Stimulated activated naive CD8-positive, alpha-beta T cell treated with anti-CD3 and anti-CD28 coated beads, Interleukin-15, Interleukin-2, amounts not matched to agents 100 U/mL and 50 U/mL, for 24 hours (primary cell): ENCODE measurements at regions not wholly inside any gene's neighbourhood (a gene's known extent, or its start where the extent isn't known, plus 50 kb on each side); places are given as distances from the start of the nearest gene placed in this dataset.

Experiments used
- ATAC-seq: fragments of 150-1000 bp; cut with Tn5 transposase; one replicate; pipeline ENCODE4 v1.10.0; 2021
- DNase-seq: peaks from one replicate; pipeline ENCODE4 v3.0.0; 2021

- no peak for ATAC-seq
- no peak for DNase-seq
Observed at GRCh38 chr7:22911889-22912288, 89.2 kb upstream of the TOMM7 start.

DNA sequence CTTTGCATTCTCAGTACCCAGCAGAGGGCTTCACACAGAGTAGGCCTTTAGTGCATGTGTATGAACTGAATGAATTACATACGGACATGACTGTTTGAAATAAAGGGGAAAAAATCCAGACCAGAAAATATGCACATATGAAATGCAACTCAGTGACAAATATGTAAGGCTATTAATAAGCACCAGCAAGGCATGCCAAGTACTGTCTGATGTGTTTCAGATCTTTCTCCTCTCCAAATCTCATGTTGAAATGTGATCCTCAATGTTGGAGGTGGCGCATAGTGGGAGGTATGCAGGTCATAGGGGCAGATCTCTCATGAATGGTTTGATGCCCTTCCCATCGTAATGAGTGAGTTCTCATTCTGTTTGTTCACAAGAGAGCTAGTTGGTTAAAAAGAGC lies 87.3 kb upstream of the TOMM7 start:
- DNase-seq (no peak), ATAC-seq (no peak)

DNA sequence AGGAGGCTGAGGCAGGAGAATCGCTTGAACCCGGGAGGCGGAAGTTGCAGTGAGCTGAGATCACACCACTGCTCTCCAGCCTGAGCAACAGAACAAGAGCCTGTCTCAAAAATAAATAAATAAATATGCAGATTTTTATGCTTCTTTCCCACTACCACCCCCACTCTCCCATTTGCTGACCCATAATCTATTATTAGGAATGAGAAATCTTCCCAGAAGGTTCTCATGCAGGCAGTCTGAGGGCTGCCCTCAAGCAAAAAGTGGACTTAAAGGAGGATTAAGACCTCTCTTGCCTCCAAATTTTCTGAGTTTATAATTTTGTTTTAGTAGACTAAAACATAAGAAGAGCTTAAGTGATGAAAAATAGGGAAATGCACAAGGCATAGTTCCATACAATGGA lies 85.2 kb upstream of the TOMM7 start:
- ATAC-seq: no peak
- no peak for DNase-seq

DNA sequence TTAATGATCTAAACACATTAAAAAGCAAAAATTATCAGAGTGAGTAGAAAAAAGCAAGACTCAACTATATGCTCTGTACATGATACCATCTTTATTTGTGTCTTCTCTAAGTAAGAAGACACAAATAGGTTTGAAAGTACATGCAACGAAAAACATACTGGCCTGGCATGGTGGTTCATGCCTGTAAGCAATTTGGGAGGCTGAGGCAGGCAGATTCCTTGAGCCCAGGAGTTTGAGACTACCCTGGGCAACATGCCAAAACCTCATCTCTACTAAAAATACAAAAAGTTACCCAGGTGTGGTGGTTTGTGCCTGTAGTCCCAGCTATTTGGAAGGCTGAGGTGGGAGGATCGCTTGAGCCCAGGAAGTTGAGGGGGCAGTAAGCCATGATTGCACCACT lies 78.1 kb upstream of the TOMM7 start:
- DNase-seq (no peak), ATAC-seq (no peak)

DNA sequence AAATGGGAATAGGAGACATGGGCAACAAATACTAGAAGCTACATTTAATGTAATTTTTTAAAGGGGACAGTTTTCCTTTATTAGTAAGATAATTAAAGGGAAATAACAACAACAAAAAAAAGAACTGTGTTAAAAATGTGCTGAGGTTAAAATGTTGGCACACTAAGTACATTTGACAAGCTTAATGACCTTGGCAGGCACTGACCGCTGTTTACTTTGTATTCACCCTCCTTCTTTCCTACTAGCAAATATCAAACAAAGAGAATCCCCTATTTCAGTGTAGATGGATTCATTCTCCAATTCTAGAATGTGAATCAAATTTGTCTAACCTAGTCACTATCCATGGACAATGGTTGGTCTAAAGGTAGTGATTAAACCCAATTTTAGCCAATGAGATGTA lies 77.5 kb upstream of the TOMM7 start:
- no peak for ATAC-seq
- no peak for DNase-seq

- DNase-seq (no peak), ATAC-seq (no peak)
Observed at GRCh38 chr7:22896917-22897316, 74.3 kb upstream of the TOMM7 start.

DNA sequence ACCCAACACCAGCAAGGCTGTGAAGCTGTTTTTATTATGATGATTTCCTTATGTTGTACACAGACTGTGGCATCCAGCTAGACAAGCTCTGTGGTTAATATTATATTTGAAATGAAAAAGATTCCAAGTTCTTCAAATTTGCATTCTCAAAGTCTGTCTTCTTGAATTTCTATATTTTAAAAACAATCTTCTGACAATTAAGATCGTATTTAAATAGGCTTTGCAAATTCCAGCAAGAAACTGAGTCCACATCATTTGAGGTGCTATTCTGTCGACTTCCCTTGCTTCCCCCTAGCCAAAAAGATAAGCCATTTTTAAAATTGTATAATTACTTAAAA lies 73.1 kb upstream of the TOMM7 start:
- ATAC-seq (no peak), DNase-seq (no peak)

- no peak for DNase-seq
- ATAC-seq: no peak
Observed at GRCh38 chr7:22895140-22895827, 72.6 kb upstream of the TOMM7 start.

- DNase-seq (no peak), ATAC-seq (no peak)
Observed at GRCh38 chr7:22894546-22894945, 71.9 kb upstream of the TOMM7 start.

GRCh38 chr7:22890773-22891172 lies 68.1 kb upstream of the TOMM7 start:
- DNase-seq: no peak
- ATAC-seq: no peak

GRCh38 chr7:22885797-22886261 lies 63.2 kb upstream of the TOMM7 start:
- peak; percentile 60 for DNase-seq
- ATAC-seq: peak; percentile 89

DNA sequence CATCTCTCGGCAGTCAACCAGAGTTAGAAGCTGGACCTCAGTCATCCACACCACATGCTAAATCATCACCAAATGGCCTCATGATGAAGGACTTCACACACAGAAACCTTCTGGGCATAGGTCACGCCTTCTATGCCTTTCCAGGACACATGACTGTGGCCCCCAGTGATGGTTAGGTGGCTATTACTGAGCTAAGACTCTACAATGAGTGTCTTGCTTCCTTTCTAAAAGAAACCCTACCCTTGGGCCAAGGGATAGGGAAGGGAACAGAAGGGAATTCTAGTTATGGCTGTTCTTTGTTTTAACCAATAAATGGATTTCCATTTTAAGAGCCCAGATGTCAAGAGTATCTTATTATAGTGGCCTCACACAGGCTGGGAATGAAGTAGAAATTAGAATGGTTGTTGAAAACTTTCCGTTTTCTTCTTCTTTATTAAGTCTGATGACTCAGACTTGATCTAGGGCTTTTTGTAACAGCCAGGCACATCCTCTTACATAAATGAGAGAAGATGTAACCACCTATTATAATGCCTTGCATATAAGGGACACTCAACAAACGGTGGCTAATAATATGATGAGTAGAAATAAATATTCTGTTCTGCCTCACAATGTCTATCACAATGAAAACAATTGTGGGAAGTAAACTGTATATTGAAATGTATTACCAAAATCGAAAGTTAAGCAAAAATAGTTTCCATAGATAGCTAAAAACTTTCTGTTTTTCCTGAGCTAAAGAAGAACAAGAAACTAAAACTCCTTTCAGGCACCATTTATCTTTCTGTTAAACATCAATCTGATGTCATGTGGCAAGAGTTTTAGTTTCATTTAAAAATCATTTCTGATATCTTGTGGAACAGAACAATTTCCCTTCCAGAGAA lies 62.5 kb upstream of the TOMM7 start:
- no peak for DNase-seq
- peak; percentile 57 for ATAC-seq

- no peak for ATAC-seq
- no peak for DNase-seq
Observed at GRCh38 chr7:22882106-22882505, 59.5 kb upstream of the TOMM7 start.

- DNase-seq (no peak), ATAC-seq (no peak)
Observed at GRCh38 chr7:22879709-22880306, 57.2 kb upstream of the TOMM7 start.

DNA sequence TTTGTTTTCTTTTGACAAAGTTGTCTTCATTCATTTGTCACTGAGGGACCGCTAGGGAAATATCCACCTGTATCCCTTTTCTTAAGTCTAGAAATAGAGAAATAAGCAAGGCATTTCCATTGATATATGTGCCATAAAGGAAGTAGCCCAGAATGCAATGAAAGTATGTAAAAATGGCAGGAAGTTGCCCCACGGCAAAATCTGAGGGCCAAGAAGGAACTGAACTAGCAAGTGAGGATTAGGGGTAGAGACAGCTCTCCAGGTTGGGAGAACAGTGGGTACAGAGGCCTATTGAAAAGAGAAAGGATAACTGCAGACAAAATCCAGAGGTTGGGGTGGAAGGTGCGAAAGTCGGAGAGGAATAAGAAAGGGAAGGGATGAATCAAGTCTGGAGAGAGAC lies 56.6 kb upstream of the TOMM7 start:
- no peak for DNase-seq
- ATAC-seq: no peak

GRCh38 chr7:22876986-22877729 lies 54.5 kb upstream of the TOMM7 start:
- ATAC-seq (no peak), DNase-seq (no peak)

DNA sequence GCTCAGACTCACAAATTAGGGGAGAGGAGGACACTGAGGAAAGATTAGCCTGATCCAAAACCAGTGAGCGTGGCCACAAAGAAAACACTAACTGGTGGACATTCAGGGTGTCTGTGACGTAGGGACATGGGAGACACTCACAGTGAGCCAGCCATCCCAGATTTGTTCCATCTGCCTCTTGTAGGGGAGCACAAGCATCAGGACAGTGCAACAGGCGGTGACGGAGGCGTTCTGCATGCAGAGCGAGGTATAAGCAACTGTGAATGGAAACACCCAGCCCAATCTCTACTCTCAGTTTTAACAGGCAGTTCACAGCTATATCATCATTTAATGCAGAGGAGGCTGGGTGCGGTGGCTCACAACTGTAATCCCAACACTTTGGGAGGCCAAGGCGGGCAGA lies 52.8 kb upstream of the TOMM7 start:
- ATAC-seq (no peak), DNase-seq (no peak)

DNA sequence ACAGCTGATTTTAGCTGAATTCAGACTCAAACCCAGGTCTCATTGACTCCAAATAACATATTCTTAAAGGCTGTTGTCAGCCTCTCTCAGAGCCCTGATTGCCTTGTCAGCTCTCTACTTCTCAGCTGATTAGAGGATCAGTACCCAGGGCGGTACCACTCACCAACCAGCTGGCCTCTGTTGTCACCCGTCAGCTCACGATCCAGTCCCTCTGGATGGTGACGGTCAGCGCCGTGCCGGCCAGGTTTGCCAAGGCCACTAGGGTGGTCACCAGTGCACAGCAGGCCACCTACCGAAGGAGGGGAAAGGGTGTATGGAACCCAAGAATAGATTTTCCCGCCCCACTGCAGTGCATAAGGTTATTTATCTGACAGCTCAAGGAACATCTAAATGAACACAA lies 52.3 kb upstream of the TOMM7 start:
- DNase-seq (no peak), ATAC-seq (no peak)
